ENCODE measurements at regions not wholly inside any gene's neighbourhood (a gene's known extent, or its start where the extent isn't known, plus 50 kb on each side); places are given as distances from the start of the nearest gene placed in this dataset.

- H3K4me3 ChIP-seq (ENCODE audit: low read length) = no peak overlapping the region
Observed at GRCh38 chr1:82392513-82392912, 591.8 kb downstream of the ADGRL2 start.

GRCh38 chr1:82391712-82392111, 591.0 kb downstream of the ADGRL2 start:
- H3K4me3 ChIP-seq (ENCODE audit: low read length) = no peak overlapping the region
- no peak for TF ChIP-seq CTCF (conservative IDR thresholded peaks at IDR 0.05; ENCODE audit: low read length)
- DNase-seq (ENCODE audit: low read depth) = no peak

More at GRCh38 chr1:82392513-82392912, 591.8 kb downstream of the ADGRL2 start:
- no peak for DNase-seq (ENCODE audit: low read depth)
- no peak for TF ChIP-seq CTCF (conservative IDR thresholded peaks at IDR 0.05; ENCODE audit: low read length)

GRCh38 chr1:82390627-82391026, 589.9 kb downstream of the ADGRL2 start:
- H3K4me3 ChIP-seq (ENCODE audit: low read length) = no peak overlapping the region
- no peak for DNase-seq (ENCODE audit: low read depth)
- TF ChIP-seq CTCF (conservative IDR thresholded peaks at IDR 0.05; ENCODE audit: low read length) = no peak

GRCh38 chr1:82388679-82389078, 587.9 kb downstream of the ADGRL2 start:
- DNase-seq (ENCODE audit: low read depth) = no peak
- TF ChIP-seq CTCF (conservative IDR thresholded peaks at IDR 0.05; ENCODE audit: low read length) = no peak
- H3K4me3 ChIP-seq (ENCODE audit: low read length) = no peak overlapping the region

GRCh38 chr1:82387012-82387366, 586.3 kb downstream of the ADGRL2 start:
- DNase-seq (ENCODE audit: low read depth) = no peak
- no peak for TF ChIP-seq CTCF (conservative IDR thresholded peaks at IDR 0.05; ENCODE audit: low read length)
- H3K4me3 ChIP-seq (ENCODE audit: low read length) = no peak overlapping the region

- no peak overlapping the region for H3K4me3 ChIP-seq (ENCODE audit: low read length)
- no peak for TF ChIP-seq CTCF (conservative IDR thresholded peaks at IDR 0.05; ENCODE audit: low read length)
- DNase-seq (ENCODE audit: low read depth) = no peak
Observed at GRCh38 chr1:82386365-82387011, 585.8 kb downstream of the ADGRL2 start.

GRCh38 chr1:82384776-82385175, 584.0 kb downstream of the ADGRL2 start:
- no peak for TF ChIP-seq CTCF (conservative IDR thresholded peaks at IDR 0.05; ENCODE audit: low read length)
- DNase-seq (ENCODE audit: low read depth) = no peak
- no peak overlapping the region for H3K4me3 ChIP-seq (ENCODE audit: low read length)
